Astrocyte (in vitro differentiated cells and primary cell): ENCODE measurements at regions not wholly inside any gene's neighbourhood (a gene's known extent, or its start where the extent isn't known, plus 50 kb on each side); places are given as distances from the start of the nearest gene placed in this dataset.

Source experiments
- CTCF ChIP-seq: IDR thresholded peaks from 2 replicates; pipeline ENCODE4 v1.5.1; 2011; ENCODE audit warnings: low read depth, mild to moderate bottlenecking, inconsistent platforms, low read length, moderate library complexity; ENCODE audit not compliant: insufficient read depth
- EZH2 ChIP-seq: IDR thresholded peaks from 2 replicates; pipeline ENCODE4 v1.6.1; 2012; ENCODE audit warnings: mild to moderate bottlenecking, low read length, inconsistent platforms; ENCODE audit not compliant: insufficient read depth

DNA sequence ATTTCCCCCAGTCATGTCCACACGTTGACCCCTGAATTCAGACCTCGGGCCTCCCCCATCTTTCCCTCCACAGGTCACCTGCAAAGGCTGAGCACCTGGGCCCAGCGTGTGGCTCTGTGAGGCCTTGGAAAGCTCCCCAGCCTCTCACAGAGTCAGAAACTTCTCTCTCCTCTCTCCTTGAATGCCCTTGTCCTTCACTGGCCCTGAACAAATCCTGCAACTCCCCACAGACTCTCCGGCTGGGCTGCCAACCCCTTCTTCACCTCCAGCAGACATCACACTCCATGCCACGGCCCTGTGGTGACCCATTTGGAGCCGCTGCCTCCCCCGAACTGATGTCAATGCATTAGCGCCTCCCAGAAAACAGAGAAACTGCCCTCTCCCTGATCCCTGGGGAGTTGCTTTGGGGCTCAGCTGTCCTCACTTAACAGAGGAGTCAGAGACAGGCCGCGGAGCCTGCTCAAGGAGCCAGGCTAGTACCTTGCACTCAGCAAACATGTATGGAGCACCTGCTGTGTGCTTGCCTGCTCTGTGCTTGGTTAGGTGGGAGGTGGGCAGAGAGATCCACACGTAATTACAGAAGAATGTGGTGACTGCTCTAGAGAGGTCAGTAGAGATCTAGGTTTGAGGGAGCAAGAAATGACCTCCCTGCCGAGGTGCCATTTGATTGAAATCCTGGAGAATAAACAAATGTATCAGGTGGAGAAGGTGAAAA lies 99.2 kb upstream of the PWP1 start:
- no peak for TF ChIP-seq CTCF
- TF ChIP-seq EZH2: no peak
